ENCODE measurements at regions not wholly inside any gene's neighbourhood (a gene's known extent, or its start where the extent isn't known, plus 50 kb on each side); places are given as distances from the start of the nearest gene placed in this dataset.

GRCh38 chr4:64551125-64551524 lies 141.9 kb upstream of the TECRL start:
- TF ChIP-seq CTCF (IDR thresholded peaks at IDR 0.05) (no peak), POLR2AphosphoS5 (IDR thresholded peaks at IDR 0.05) (no peak)

All from transverse colon (tissue), 4 donors.